GM12864 (cell line): ENCODE measurements at regions not wholly inside any gene's neighbourhood (a gene's known extent, or its start where the extent isn't known, plus 50 kb on each side); places are given as distances from the start of the nearest gene placed in this dataset.

Source experiments
- DNase-seq: peaks from one replicate; pipeline ENCODE4 v3.0.0-alpha.2; 2011; ENCODE audit warnings: low read depth
- H3K4me3 ChIP-seq: 2 replicates; pipeline ENCODE4 v1.5.1; 2011; ENCODE audit warnings: mild to moderate bottlenecking, low read depth, low read length, control low read depth
- TF ChIP-seq, protein P1 (sequence below): IDR thresholded peaks from 2 replicates; pipeline ENCODE4 v1.5.1; 2011; ENCODE audit warnings: low read depth, mild to moderate bottlenecking, moderate library complexity, low read length, control low read depth, inconsistent platforms; ENCODE audit errors: missing control alignments

- TF ChIP-seq, protein P1, sequence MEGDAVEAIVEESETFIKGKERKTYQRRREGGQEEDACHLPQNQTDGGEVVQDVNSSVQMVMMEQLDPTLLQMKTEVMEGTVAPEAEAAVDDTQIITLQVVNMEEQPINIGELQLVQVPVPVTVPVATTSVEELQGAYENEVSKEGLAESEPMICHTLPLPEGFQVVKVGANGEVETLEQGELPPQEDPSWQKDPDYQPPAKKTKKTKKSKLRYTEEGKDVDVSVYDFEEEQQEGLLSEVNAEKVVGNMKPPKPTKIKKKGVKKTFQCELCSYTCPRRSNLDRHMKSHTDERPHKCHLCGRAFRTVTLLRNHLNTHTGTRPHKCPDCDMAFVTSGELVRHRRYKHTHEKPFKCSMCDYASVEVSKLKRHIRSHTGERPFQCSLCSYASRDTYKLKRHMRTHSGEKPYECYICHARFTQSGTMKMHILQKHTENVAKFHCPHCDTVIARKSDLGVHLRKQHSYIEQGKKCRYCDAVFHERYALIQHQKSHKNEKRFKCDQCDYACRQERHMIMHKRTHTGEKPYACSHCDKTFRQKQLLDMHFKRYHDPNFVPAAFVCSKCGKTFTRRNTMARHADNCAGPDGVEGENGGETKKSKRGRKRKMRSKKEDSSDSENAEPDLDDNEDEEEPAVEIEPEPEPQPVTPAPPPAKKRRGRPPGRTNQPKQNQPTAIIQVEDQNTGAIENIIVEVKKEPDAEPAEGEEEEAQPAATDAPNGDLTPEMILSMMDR, result no peak
- H3K4me3 ChIP-seq, result no peak overlapping the region
- DNase-seq, result no peak
Measured at GRCh38 chr7:81245353-81245752, 326.5 kb upstream of the SEMA3C start.

- TF ChIP-seq, protein P1, result no peak
- no peak overlapping the region for H3K4me3 ChIP-seq
- no peak for DNase-seq
Measured at GRCh38 chr7:81244224-81244623, 325.4 kb upstream of the SEMA3C start.

- H3K4me3 ChIP-seq, result no peak overlapping the region
- TF ChIP-seq, protein P1, result no peak
- no peak for DNase-seq
Measured at GRCh38 chr7:81236560-81236959, 317.7 kb upstream of the SEMA3C start.

DNA sequence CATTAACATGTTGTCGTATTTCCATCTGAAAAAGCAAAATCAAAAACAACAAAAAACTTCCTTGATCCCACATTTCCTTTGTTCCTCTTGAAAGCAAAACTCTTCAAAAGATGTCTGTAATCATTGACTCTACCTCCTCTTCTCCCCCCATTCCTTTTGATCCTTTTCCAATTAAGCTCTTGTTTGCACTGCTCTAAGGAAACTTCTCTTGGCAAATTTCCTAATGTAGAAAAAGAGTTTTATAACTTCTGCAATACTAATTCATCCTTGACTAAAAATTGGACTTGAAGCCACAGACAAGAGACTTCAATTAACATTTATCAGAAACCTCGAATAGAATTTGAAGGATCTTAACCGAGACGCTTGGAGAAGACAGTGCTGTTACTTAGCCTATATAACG is 317.1 kb upstream of the SEMA3C start:
- no peak for DNase-seq
- TF ChIP-seq, protein P1, result no peak
- no peak overlapping the region for H3K4me3 ChIP-seq

GRCh38 chr7:81234896-81235295 is 316.0 kb upstream of the SEMA3C start:
- TF ChIP-seq, protein P1, result no peak
- DNase-seq, result no peak
- no peak overlapping the region for H3K4me3 ChIP-seq

GRCh38 chr7:81233208-81233940 is 314.5 kb upstream of the SEMA3C start:
- no peak overlapping the region for H3K4me3 ChIP-seq
- TF ChIP-seq, protein P1, result no peak
- DNase-seq, result no peak
